ENCODE measurements at regions not wholly inside any gene's neighbourhood (a gene's known extent, or its start where the extent isn't known, plus 50 kb on each side); places are given as distances from the start of the nearest gene placed in this dataset.

DNA sequence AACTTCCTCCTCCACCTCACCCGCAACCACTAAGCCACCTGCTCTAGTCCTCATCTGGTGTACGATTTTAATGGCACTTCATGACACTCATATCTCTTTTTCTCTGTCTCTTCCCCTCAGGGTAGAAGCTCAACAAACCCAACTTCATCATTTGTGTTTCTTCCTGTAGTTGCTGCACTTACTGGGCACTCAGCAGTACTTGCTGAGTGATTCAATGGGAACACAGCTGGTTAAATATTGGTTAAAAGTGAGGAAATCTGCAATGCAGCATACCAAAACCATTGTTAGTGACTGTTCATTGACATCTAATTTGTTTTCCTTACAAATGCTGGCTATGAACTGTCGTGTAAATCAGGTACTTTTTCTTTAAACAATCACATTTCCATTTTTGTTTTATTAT is 541.1 kb upstream of the PRMT6 start:
- no peak for DNase-seq

DNA sequence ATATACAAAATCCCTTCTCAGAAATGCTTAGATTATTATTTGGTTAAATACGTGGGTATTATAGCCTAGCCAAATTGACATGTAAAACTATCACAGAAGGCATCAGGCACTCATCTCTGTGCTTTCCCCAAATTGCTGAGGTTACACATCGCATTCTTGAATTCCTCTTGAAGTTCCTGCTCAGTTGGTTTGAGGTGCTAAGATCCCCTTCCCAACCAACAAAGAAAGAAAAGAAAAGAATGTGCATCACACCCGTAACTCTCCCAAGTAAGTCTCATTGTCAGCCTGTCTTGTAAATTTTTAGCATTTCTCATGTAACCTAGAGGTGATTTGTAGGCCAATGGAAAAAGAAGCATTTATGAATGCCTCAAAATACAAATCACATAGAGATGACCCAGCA is 539.2 kb upstream of the PRMT6 start:
- DNase-seq = no peak

DNA sequence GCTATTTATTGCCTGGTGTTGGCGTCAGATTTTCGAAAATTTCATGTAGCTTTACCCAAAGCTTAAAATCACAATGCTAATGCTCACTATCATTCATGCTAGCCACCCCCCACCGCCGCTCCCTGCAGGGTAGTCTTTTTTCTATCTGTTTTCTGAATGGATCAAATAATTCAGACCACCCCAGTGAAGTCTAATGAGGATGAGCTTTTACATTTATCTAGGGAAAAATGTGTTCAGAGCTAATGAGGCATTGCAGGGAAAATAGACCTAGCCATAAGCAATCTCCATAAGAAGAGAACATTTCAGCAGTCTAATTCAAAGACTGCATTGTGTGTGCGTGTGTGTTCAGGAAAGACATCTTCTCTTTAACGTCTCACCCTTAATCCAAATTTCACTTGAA is 533.0 kb upstream of the PRMT6 start:
- no peak for DNase-seq

DNA sequence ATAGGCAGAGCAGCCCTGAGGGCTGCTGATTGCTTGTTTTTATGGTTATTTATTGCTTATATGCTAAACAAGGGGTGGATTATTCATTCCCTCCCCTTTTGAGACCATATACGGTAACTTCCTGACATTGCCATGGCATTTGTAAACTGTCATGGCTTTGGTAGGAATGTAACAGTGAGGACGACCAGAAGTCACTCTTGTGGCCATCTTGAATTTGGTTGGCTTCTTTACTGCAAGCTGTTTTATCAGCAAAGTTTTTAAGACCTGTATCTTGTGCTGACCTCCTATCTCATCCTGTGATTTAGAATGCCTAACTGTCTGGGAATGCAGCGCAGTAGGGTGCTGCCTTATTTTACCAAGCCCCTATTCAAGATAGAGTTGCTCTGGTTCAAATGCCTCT is 531.8 kb upstream of the PRMT6 start:
- DNase-seq = no peak

DNA sequence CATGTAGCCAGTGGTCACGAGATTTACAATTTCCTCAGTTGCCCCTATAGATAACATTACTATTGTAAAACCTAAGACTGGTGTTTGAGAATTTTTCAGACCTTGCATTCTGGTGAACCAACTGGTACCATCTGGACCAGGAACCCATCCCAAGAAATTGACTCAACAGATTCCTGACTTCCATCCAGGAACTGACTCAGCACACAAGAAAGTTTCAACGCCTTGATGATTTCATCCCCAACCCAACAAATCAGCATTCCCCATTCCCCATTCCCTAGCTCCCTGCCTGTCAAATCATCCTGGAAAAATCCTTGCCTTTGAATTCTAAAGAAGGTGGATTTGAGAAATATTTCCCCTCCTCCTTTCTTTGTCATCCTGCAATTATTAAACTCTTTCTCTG is 529.8 kb upstream of the PRMT6 start:
- no peak for DNase-seq

DNA sequence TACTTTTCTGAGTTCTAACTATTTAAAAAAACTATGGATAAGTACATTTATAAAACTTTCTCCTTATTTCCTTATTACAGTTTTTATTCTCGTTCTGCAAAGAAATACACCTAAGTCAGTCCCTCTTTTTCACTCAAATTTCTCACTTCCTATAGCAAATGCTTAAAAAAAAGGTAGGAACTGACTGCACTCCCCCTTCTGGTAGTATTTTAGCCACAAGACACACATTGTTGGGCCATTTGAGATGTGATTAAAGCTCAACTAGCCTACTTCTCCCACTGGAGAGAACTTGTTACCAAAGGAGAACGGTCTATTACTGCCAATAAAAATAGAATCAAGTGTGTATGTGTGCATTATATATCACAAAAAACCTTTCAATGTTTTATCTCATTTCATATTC is 521.9 kb upstream of the PRMT6 start:
- no peak for DNase-seq

DNA sequence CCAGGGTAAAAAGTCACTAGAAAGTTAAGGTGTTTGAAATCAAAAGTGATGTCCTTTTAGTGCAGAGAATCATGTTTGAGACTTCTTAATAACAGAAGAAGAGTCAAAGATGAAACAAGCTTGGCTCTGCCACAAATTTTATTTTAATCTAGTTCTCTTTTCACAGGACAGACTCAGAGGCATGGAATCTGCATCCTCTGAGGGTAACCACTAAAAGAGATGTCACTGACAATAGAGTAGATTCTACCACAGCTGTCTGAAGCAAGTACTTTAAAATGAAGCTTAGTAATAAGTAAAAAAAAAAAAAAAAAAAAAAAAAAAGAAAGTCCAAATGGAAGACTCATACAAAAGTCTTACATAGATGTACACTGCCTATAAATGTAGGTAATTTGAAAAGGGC is 519.7 kb upstream of the PRMT6 start:
- DNase-seq = no peak

DNA sequence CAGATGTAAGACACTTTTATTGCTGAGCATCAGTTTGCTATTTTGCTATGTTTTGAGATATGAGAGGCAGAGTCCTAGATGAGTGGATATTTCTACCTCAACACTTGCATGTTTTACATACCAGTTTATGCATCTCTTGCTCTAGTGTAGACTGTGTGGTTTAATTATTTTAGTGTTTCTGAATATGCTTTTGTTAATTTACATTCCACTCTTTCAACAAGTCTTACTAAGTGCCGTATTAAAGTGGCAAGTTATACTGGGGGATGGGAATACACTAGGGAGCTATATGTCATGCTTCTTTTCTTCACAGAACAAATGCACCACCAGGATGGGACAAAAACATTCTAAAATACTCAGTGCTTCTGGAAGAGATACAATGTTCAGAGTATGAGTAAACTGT is 507.7 kb upstream of the PRMT6 start:
- DNase-seq = no peak

DNA sequence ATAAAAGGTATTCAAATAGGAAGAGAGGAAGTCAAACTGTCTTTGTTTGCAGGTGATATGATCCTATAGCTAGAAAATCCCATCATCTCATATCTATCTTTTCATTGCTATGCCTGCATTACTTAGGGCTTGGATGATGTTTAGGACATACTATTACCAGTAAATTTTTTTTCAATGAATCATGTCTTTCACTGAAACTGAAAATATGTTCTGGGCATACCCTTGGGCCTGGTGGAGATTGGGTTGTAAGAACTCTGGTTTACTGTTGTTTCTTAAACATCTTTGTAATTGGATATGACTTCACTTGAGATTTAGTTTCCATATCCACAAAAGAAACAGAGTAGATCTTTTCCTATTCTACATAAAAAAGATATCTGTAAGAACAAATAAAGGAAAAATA is 502.2 kb upstream of the PRMT6 start:
- no peak for DNase-seq

DNA sequence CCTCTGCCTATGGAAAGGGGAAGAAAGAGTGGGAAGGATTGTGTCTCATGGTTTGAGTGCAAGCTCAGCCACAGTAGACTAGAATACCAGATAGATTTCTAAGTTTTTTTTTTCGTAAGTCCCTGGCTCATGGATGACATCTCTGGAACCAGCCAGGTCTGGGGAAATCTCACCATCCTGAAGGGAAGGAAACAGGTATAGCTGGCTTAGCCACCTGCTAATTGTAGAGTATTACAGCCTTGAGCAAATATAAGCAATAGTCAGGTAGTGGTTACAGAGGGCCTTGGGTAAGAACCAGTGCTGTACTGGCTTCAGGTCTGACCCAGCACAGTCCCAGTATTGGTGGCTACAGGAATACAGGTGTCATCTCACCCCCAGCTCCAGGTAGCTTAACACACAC is 500.9 kb upstream of the PRMT6 start:
- DNase-seq = no peak

DNA sequence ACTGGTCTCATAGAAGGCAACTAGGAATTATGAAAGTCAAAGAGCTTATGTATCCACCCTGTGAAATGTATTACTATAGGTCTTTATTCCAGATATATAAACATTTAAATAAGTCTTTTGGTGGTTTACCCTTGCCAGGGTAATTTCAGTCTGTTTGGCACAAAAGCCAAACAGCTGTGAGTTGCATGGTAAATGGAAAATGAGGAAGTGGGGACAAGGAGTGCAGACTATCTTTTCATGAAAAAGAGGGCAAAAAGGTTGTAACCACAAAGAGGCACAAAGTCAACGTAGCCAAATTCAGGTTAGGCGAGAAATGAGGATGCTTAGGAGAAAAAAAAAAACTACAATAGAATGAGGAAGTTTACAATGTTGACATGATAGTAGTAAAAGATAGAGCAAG is 492.3 kb upstream of the PRMT6 start:
- DNase-seq = no peak

DNA sequence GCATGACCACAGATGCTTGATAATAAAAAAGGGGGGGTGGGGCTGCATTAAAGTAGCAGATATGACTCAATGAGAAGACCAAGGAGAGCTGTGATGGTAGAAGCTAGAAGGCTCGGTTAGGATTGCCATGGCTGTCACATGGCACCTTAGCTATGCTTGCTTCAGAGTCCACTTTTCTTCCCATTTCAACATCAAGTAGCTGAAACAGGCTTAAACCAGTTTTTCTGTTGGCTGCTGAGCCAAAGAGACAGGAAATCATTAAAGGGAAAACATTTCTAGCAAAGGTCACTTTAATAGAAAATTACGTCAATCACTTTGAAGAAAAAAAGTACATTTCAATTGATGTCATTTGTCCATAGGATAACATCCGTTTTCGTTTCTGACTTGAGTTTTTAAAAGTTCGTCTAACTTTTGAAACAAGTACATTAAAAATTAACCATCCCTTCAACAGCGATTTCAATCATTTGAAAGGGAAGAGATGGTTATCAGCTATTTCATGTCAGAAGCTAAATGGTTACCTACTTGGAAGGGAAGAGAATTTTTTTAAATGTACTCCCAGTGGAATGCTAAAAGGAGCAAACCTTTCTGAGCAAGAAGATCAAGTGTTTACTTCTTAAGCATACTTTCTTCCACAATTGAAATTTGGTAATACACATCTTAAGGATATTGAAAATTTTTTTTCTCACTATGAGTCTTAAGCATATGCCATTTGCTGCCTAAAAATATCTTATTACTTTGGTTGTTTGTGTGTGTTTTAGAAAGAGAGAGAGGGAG is 488.1 kb upstream of the PRMT6 start:
- DNase-seq = no peak

DNA sequence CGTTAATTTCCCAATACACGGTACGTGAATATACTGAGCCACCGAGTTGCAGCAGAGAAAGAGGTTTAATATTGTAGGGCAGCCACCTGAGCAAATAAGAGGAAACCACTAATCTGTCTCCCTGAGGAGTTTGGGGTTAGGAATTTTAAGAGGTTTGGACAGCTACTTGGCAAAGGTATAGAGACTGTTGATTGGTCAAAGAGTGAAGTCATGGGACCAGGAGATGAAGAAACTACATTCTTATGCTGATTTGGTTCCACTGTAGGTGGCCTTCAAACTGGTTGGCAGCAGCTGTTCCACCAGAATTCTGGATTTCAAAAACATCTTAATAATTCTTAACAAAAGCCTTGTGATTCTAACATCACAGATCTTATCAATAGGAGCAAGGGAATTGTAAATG is 485.4 kb upstream of the PRMT6 start:
- no peak for DNase-seq

DNA sequence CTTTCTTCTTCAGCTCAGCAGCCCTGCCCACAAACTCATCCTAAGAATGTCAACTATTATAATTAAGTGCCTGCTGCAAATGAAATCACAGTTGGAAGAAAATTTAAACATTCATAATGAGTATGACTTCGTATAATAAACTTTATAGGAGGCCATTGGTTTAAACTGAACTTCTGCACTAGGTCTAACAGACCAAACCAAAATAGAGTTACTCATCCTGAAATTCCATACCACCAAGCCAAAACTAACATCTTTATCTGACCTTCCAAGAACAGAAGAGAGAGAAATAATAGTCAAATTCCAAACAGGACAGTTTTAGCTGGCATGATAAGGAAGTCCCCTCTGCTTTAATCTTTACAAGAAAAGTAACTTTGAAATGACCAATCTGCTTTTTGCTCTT is 472.4 kb upstream of the PRMT6 start:
- no peak for DNase-seq

DNA sequence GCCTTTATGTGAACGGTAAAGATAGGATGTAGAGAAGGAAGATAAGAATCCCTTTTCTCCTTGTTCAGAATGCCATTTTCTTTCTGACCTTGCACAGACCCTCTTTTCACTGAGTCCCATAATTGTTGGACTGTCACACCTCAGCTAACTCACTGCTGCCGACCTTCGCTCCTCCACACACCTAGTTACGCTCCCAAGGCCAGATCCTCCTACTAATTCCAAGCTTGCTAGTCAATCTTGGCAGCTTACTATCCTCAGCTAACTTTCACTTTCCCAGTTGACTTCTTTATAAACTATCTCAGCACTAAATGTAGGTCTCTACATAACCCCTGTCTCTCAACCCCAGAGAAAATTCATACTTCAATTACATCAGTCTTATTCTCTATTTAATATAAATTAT is 471.8 kb upstream of the PRMT6 start:
- no peak for DNase-seq

DNA sequence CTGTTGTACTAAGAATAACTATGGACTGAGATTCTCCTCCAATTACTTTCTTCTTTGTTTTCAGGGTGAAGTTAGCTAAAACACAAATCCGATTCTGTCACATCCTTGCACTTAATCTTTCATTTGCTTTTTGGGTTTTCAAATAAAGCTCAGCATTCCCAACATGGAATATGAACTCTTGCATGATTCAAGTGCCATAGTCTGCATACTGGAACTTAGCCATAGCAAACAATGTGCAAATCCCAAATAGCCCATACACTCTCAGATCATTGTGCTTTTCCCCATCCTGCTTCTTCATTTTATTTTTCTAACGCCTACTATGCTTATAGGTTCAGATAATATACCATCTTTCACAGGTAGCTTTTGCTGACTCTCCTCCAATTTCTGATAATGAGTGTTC is 455.8 kb upstream of the PRMT6 start:
- DNase-seq = no peak

DNA sequence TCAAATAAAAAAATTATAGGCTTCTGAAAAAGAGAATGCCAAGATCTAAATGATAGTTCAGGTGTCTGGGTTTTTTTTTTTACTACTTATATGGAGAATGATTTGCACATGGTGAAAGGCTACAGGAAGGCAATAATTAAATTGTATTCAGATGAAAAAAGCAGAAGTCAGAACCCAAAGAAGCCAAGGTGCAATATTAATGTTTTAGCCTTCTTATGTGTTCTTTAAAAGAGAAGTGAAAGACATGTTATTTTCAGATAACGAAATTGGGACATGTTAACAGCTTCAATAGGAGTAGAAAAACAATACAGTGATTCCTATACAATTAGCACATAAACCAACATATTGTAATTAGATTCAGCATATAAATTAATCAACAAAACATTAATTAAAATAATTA is 452.9 kb upstream of the PRMT6 start:
- DNase-seq = no peak

DNA sequence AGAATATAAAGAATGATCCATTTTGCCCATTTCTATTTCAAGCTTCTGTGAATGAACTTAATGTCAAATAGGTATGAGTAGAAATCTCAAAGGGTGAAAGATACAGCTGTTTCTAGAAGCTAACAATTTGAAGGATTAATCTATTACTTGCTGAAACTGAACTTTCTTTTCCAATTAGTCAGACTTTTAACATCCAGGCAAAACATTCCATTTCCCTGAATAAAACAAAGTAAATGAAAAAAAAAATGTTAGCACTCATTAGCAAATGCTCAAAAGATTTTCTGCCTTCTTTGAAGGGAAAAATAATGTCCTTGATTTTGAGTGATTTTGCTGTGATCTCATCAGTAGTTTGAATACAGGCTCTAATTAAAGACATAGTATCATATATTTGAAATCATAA is 447.6 kb upstream of the PRMT6 start:
- no peak for DNase-seq

DNA sequence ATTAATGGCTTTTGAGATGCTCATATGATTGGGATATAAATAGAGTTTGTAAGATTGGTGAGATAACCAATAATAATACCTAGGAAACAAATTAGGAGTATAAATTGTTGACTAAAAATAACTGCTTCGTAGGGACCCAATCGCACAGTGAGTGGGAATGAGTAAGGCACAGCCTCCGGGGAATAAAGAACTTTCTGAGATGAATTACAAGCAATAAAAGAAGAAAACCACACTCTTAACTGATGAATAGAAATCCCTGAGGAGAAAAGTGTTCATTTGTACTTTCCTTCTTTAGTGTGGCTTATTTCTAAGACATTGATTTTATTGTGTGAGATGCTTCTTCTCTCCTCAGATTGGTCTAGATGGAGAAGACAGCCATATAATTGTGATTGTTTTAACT is 443.4 kb upstream of the PRMT6 start:
- DNase-seq = no peak

DNA sequence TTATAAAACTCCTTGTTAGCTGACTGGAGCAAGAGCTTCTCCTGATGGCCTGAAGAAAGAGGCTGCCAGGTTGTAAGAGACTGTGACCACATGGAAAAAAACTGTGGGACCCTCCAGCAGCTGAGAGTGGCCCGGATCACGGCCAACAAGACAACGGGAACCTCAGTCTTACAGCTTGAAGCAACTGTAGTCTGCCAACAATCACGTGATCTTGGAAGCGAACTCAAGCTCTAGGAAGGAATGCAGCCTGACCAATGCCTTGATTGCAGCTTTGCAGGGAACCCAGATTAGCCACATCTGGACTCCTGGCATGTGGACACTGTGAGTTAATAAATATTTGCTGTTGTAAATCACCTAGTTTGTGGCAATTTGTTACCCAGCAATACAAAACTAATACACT is 442.6 kb upstream of the PRMT6 start:
- DNase-seq = no peak

DNA sequence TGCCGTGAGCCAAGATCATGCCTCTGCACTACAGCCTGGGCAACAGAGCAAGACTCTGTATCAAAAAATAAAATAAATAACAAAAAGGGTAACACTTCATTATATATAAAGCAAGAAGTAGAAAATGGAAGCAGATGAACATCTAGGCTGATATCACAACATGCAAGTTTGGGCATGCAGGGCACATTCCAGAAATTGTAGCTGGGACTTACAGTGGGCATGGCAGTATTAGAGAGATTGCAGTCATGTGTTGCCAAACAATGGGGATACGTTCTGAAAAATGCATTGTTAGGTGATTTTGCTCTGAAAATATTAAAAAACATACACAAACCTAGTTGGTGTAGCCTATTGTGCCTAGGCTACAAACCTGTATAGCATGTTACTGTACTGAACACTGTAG is 441.0 kb upstream of the PRMT6 start:
- no peak for DNase-seq

DNA sequence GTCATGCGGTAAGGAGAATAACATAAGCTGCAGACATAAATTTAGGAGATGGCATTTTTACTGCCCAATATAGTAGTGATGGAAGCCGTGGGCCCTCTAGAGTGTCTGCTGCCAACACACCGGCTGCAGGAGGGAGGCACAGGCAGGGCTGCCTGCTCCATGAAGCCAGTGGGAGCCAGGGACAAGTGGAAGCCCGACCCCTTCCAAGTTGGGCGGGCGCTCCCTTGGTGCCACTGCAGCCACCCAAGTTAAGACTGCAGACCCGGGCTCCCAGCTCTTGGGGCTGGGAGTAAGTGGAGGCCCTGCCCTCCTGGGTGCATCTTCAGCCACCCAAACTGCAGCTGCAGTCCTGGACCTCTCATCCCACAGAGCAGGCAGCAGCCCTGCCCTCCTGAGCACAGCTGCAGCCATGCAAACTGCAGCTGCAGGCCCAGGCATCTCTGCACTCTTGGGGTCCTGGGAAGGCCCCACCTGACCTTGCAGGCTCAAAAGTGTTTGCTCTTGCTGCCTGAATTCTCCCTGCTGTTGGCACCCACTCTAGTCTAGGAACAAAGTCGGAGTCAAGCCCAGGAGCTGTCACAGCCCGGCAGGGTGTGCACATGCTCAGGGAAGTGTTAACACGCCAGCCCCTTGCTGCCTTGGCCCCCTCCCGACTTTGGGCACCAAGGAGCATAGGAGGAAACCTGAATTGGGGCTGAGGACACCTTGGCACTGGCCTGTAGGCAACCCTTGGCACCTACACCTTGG is 437.2 kb upstream of the PRMT6 start:
- no peak for DNase-seq

DNA sequence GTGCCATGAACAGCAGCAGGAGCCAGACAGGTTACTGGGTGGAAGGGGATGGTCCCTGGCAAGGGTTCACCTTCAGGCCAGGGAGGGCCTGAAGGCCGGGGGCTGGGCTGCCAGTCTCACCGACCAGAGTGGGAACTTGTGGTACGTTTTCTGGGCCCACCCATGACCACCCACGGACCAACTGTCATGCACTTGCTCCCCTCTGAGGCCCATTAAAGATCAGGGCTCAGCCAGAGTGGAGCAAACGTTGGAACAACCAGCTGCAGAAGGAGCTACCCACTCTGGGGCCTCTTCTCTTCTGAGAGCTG is 436.7 kb upstream of the PRMT6 start:
- no peak for DNase-seq

DNA sequence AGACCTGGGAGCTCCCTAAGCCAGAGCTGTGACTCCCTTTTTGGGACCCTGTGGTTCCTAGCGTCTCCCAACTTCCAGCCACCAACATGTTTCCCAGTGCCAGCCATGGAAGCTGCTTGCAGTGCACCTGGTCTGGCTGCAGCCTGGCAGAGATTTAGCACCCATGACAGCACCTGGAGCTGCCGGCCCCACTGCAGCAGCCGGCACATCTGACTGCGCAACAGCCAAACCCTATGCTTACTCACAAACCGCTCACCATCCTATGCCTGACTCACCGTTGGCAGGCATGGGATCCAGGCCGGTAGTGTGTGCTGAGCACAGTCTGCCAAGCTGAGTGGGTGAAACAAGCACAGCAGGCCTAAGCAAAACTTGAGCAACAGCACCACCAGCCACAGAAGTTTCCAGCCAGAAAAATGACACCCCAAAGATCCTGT is 435.9 kb upstream of the PRMT6 start:
- no peak for DNase-seq

DNA sequence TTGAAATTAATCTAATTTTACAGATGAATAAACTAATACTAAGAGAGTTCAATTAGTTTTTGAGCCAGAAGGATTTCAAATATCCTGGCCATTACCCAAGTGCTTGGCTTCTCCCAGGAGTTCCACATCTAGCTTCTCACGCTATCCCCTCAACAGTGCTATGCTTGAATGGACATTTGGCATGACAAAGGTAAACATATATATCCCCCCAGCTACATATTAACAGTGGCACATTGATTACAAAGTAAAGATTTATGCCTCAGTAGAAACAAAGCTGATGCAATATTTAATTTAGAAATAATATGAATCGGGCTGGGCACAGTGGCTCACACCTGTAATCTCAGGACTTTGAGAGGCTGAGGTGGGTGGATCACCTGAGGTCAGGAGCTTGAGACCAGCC is 434.6 kb upstream of the PRMT6 start:
- DNase-seq = no peak

All from hematopoietic multipotent progenitor cell treated with erythropoietin and hydrocortisone succinate and interleukin-3 and kit ligand, for 6 days (in vitro differentiated cells).